Neural progenitor cell (in vitro differentiated cells): ENCODE measurements at regions not wholly inside any gene's neighbourhood (a gene's known extent, or its start where the extent isn't known, plus 50 kb on each side); places are given as distances from the start of the nearest gene placed in this dataset.
A peak's percentile ranks its signal among the peaks of the same experiment; 100 is the strongest.

ENCODE experiments used
- DNase-seq: peaks from one replicate; pipeline ENCODE4 v3.0.0-alpha.2; 2016; ENCODE audit warnings: low spot score
- H2AFZ ChIP-seq: fragments of 200-600 bp; sonication (generic); replicated peaks from 2 replicates; pipeline ENCODE4 v1.6.1; 2016; ENCODE audit warnings: antibody characterized with exemption
- H3F3A ChIP-seq: fragments of 200-600 bp; sonication (generic); 2 replicates; pipeline ENCODE4 v1.6.1; 2016; ENCODE audit warnings: antibody characterized with exemption, low read depth
- H3K27ac ChIP-seq: fragments of 200-600 bp; sonication (generic); 2 replicates; pipeline ENCODE4 v1.5.1; 2016; ENCODE audit warnings: mild to moderate bottlenecking
- H3K27me3 ChIP-seq: fragments of 200-600 bp; sonication (generic); 2 replicates; pipeline ENCODE4 v1.6.1; 2016; ENCODE audit warnings: mild to moderate bottlenecking, moderate library complexity
- H3K36me3 ChIP-seq: fragments of 200-600 bp; sonication (generic); 2 replicates; pipeline ENCODE4 v1.5.1; 2016
- H3K4me1 ChIP-seq: fragments of 200-600 bp; sonication (generic); 2 replicates; pipeline ENCODE4 v1.6.1; 2016; ENCODE audit warnings: mixed run types
- H3K4me2 ChIP-seq: fragments of 200-600 bp; sonication (generic); 2 replicates; pipeline ENCODE4 v1.6.1; 2016
- H3K4me3 ChIP-seq: fragments of 200-600 bp; sonication (generic); 2 replicates; pipeline ENCODE4 v1.5.1; 2016
- H3K79me2 ChIP-seq: fragments of 200-600 bp; sonication (generic); 2 replicates; pipeline ENCODE4 v1.6.1; 2016; ENCODE audit warnings: low read depth
- H3K9ac ChIP-seq: fragments of 200-600 bp; sonication (generic); 2 replicates; pipeline ENCODE4 v1.6.1; 2016
- H3K9me3 ChIP-seq: fragments of 200-600 bp; sonication (generic); 2 replicates; pipeline ENCODE4 v1.5.1; 2016; ENCODE audit warnings: low read depth
- H4K20me1 ChIP-seq: fragments of 200-600 bp; sonication (generic); 2 replicates; pipeline ENCODE4 v1.6.1; 2016; ENCODE audit warnings: low read depth
- H3K27ac Mint-ChIP-seq: 3 replicates; pipeline ENCODE4 v1.8.0; 2021; ENCODE audit warnings: mixed read lengths
- H3K27me3 Mint-ChIP-seq: 2 replicates; pipeline ENCODE4 v1.8.0; 2022; ENCODE audit warnings: low read depth, mild to moderate bottlenecking, inconsistent platforms, moderate library complexity, mixed read lengths; ENCODE audit not compliant: insufficient read depth
- H3K36me3 Mint-ChIP-seq: 3 replicates; pipeline ENCODE4 v1.8.0; 2021; ENCODE audit warnings: mixed read lengths
- H3K4me1 Mint-ChIP-seq: 3 replicates; pipeline ENCODE4 v1.8.0; 2021; ENCODE audit warnings: mixed read lengths
- H3K4me3 Mint-ChIP-seq: 3 replicates; pipeline ENCODE4 v1.8.0; 2021; ENCODE audit warnings: mild to moderate bottlenecking, moderate library complexity, mixed read lengths
- H3K9me3 Mint-ChIP-seq: 3 replicates; pipeline ENCODE4 v1.8.0; 2020; ENCODE audit warnings: mixed read lengths
- CTCF ChIP-seq: fragments of 200-600 bp; sonication (generic); IDR thresholded peaks from 2 replicates; pipeline ENCODE4 v1.5.1; 2017; ENCODE audit warnings: antibody characterized with exemption, mild to moderate bottlenecking
- EZH2 ChIP-seq: fragments of 200-600 bp; sonication (generic); IDR thresholded peaks from 2 replicates; pipeline ENCODE4 v1.6.1; 2017; ENCODE audit warnings: antibody characterized with exemption, mild to moderate bottlenecking, moderate library complexity
- EZH2phosphoT487 ChIP-seq: fragments of 200-600 bp; sonication (generic); IDR thresholded peaks from 2 replicates; pipeline ENCODE4 v1.6.1; 2017; ENCODE audit warnings: antibody characterized with exemption

- Mint-ChIP-seq H3K27me3 (peaks cover 6% of the 10 kb centered on the region), H3K9me3 (no peaks in the 10 kb centered on the region), H3K27ac (peak overlapping the region; percentile 83), H3K36me3 (no peaks in the 10 kb centered on the region), H3K4me1 (peaks cover 13% of the 10 kb centered on the region), H3K4me3 (no peak overlapping the region)
- TF ChIP-seq CTCF = no peak
- TF ChIP-seq EZH2 = no peak
- DNase-seq = no peak
- Histone ChIP-seq H3F3A (no peaks in the 10 kb centered on the region), H3K27ac (no peak overlapping the region), H3K4me1 (peaks cover 9% of the 10 kb centered on the region), H3K79me2 (no peaks in the 10 kb centered on the region), H2AFZ (no peak overlapping the region), H4K20me1 (no peaks in the 10 kb centered on the region), H3K4me2 (no peak overlapping the region), H3K27me3 (no peaks in the 10 kb centered on the region), H3K36me3 (no peaks in the 10 kb centered on the region), H3K9ac (no peak overlapping the region), H3K9me3 (no peaks in the 10 kb centered on the region), H3K4me3 (no peak overlapping the region)
These were observed 88.4 kb upstream of the SLC34A2 start for GRCh38 chr4:25567253-25567652.

- Mint-ChIP-seq H3K27me3 (peaks cover 2% of the 10 kb centered on the region), H3K9me3 (no peaks in the 10 kb centered on the region), H3K4me3 (no peak overlapping the region), H3K4me1 (peaks cover 8% of the 10 kb centered on the region), H3K27ac (no peak overlapping the region), H3K36me3 (no peaks in the 10 kb centered on the region)
- DNase-seq = no peak
- Histone ChIP-seq H3K4me3 (no peak overlapping the region), H3K36me3 (no peaks in the 10 kb centered on the region), H3K4me2 (no peak overlapping the region), H3K9me3 (no peaks in the 10 kb centered on the region), H3K27me3 (no peaks in the 10 kb centered on the region), H2AFZ (no peak overlapping the region), H3F3A (no peaks in the 10 kb centered on the region), H3K4me1 (peaks cover 6% of the 10 kb centered on the region), H4K20me1 (no peaks in the 10 kb centered on the region), H3K9ac (no peak overlapping the region), H3K27ac (no peak overlapping the region), H3K79me2 (no peaks in the 10 kb centered on the region)
- no peak for TF ChIP-seq CTCF
- TF ChIP-seq EZH2 = no peak
These were observed 85.9 kb upstream of the SLC34A2 start for GRCh38 chr4:25569716-25570115.

- Histone ChIP-seq H3F3A (peaks cover 53% of the 10 kb centered on the region), H2AFZ (no peak overlapping the region), H3K9me3 (no peaks in the 10 kb centered on the region), H3K36me3 (no peaks in the 10 kb centered on the region), H3K9ac (no peak overlapping the region), H3K27me3 (no peaks in the 10 kb centered on the region), H3K79me2 (no peaks in the 10 kb centered on the region), H3K4me1 (peaks cover 53% of the 10 kb centered on the region), H4K20me1 (no peaks in the 10 kb centered on the region), H3K4me3 (no peak overlapping the region), H3K27ac (peak overlapping the region; percentile 96), H3K4me2 (peak overlapping the region; percentile 66)
- Mint-ChIP-seq H3K4me1 (peaks cover 36% of the 10 kb centered on the region), H3K27me3 (peaks cover 2% of the 10 kb centered on the region), H3K27ac (no peak overlapping the region), H3K36me3 (no peaks in the 10 kb centered on the region), H3K4me3 (no peak overlapping the region), H3K9me3 (no peaks in the 10 kb centered on the region)
- TF ChIP-seq EZH2 (no peak), EZH2phosphoT487 (no peak), CTCF (no peak)
- DNase-seq = no peak
These were observed 80.0 kb upstream of the SLC34A2 start for GRCh38 chr4:25575611-25576010.

GRCh38 chr4:25578432-25578831 is 77.2 kb upstream of the SLC34A2 start:
- peak overlapping the region; percentile 54 for H3K4me2 ChIP-seq
- Mint-ChIP-seq H3K36me3 (no peaks in the 10 kb centered on the region), H3K4me1 (peaks cover 46% of the 10 kb centered on the region), H3K4me3 (no peak overlapping the region), H3K9me3 (no peaks in the 10 kb centered on the region), H3K27me3 (peaks cover 5% of the 10 kb centered on the region), H3K27ac (peak overlapping the region; percentile 88)
- H3K27me3 ChIP-seq = no peaks in the 10 kb centered on the region
- no peaks in the 10 kb centered on the region for H4K20me1 ChIP-seq
- no peak overlapping the region for H2AFZ ChIP-seq
- H3K4me1 ChIP-seq = peaks cover 60% of the 10 kb centered on the region
- peak overlapping the region; percentile 47 for H3K27ac ChIP-seq
- TF ChIP-seq EZH2phosphoT487 = no peak
- H3K9ac ChIP-seq = no peak overlapping the region
- H3K4me3 ChIP-seq = no peak overlapping the region
- no peaks in the 10 kb centered on the region for H3K36me3 ChIP-seq
- no peaks in the 10 kb centered on the region for H3K79me2 ChIP-seq
- H3F3A ChIP-seq = peaks cover 65% of the 10 kb centered on the region
- no peaks in the 10 kb centered on the region for H3K9me3 ChIP-seq
- peak; percentile 47 for DNase-seq
